ENCODE measurements at regions not wholly inside any gene's neighbourhood (a gene's known extent, or its start where the extent isn't known, plus 50 kb on each side); places are given as distances from the start of the nearest gene placed in this dataset.

DNA sequence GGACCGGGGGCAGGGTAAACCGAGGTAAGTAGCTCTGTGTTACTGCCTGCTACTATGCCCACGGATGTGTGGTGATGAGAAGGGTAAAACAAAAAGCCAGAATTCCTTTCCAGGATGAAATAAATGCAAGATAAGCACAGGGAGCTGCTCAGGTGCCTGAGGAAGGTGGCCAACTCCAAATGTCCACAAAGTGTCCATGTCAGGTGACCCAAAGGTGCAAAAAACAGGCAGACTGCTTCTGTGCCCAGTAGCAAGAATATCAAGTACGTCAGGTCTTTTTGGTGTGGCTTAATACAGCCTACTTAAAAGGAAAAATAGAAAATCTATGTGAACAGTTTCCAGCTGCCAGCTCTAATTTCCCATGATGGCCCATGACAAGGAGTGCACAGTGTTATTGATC lies 279.3 kb downstream of the SETD4 start:
- peaks cover 0 to 5% of the 10 kb centered on the region in 2 experiments for H3K4me1 ChIP-seq (ENCODE audit: control insufficient read depth in 1 of 2, insufficient read depth in 2 of 2, low read depth in 1 of 2, low read length in 1 of 2)
- H3K27me3 ChIP-seq (ENCODE audit: insufficient read depth): no peaks in the 10 kb centered on the region
- no peaks in the 10 kb centered on the region for H3K9me2 ChIP-seq
- H3K4me3 ChIP-seq (ENCODE audit: low read depth in 2 of 2, low read length in 1 of 2): no peak overlapping the region
- H4K20me1 ChIP-seq (ENCODE audit: insufficient read depth): no peaks in the 10 kb centered on the region
- H3K27ac ChIP-seq (ENCODE audit: low read depth in 2 of 2, low read length in 1 of 2): peak overlapping the region in 1 of 2 experiments; percentile 86; a peak in 2 of 4 replicates
- ChIA-PET POLR2A (no interaction called here), CTCF (interaction anchor here (0.7 kb wide), 1 partner anchor 9 kb away, joined by 3 read pairs; no protein-coding TSS in a partner anchor)
- no peaks in the 10 kb centered on the region for H3K79me2 ChIP-seq (ENCODE audit: insufficient read depth)
- H3K9me3 ChIP-seq: no peaks in the 10 kb centered on the region
- no peak for DNase-seq
- H3K4me2 ChIP-seq: no peak overlapping the region
- no peak overlapping the region for H2AFZ ChIP-seq (ENCODE audit: low read depth)
- H3K36me3 ChIP-seq (replicated peaks in 1 of 2; ENCODE audit: control insufficient read depth in 1 of 2, insufficient read depth in 2 of 2, low read length in 1 of 2): no peaks in the 10 kb centered on the region
- 8% methylated on average over 4 of the region's 4 CpGs for WGBS (ENCODE audit: low lambda C conversion rate)
- peaks cover 15% of the 10 kb centered on the region for H3F3A ChIP-seq (replicated peaks; ENCODE audit: insufficient read depth)
- TF ChIP-seq TCF12 (IDR thresholded peaks at IDR 0.05): no peak
- no peak for TF ChIP-seq SMC3 (IDR thresholded peaks at IDR 0.05; ENCODE audit: low read depth, low read length)
- TF ChIP-seq, protein P1, sequence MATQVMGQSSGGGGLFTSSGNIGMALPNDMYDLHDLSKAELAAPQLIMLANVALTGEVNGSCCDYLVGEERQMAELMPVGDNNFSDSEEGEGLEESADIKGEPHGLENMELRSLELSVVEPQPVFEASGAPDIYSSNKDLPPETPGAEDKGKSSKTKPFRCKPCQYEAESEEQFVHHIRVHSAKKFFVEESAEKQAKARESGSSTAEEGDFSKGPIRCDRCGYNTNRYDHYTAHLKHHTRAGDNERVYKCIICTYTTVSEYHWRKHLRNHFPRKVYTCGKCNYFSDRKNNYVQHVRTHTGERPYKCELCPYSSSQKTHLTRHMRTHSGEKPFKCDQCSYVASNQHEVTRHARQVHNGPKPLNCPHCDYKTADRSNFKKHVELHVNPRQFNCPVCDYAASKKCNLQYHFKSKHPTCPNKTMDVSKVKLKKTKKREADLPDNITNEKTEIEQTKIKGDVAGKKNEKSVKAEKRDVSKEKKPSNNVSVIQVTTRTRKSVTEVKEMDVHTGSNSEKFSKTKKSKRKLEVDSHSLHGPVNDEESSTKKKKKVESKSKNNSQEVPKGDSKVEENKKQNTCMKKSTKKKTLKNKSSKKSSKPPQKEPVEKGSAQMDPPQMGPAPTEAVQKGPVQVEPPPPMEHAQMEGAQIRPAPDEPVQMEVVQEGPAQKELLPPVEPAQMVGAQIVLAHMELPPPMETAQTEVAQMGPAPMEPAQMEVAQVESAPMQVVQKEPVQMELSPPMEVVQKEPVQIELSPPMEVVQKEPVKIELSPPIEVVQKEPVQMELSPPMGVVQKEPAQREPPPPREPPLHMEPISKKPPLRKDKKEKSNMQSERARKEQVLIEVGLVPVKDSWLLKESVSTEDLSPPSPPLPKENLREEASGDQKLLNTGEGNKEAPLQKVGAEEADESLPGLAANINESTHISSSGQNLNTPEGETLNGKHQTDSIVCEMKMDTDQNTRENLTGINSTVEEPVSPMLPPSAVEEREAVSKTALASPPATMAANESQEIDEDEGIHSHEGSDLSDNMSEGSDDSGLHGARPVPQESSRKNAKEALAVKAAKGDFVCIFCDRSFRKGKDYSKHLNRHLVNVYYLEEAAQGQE (IDR thresholded peaks at IDR 0.05; ENCODE audit: low read depth, low read length): no peak
- no peak for TF ChIP-seq NRF1 (IDR thresholded peaks at IDR 0.05; ENCODE audit: low read depth, low read length)
- no peak for TF ChIP-seq GATA2 (CRISPR knock-in tag; IDR thresholded peaks at IDR 0.05)
- TF ChIP-seq, protein P2, sequence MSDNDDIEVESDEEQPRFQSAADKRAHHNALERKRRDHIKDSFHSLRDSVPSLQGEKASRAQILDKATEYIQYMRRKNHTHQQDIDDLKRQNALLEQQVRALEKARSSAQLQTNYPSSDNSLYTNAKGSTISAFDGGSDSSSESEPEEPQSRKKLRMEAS (IDR thresholded peaks at IDR 0.05; ENCODE audit: low read depth): no peak
- TF ChIP-seq YY1 (IDR thresholded peaks at IDR 0.05; ENCODE audit: low read depth): no peak
- TF ChIP-seq, protein P3, sequence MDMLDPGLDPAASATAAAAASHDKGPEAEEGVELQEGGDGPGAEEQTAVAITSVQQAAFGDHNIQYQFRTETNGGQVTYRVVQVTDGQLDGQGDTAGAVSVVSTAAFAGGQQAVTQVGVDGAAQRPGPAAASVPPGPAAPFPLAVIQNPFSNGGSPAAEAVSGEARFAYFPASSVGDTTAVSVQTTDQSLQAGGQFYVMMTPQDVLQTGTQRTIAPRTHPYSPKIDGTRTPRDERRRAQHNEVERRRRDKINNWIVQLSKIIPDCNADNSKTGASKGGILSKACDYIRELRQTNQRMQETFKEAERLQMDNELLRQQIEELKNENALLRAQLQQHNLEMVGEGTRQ (IDR thresholded peaks at IDR 0.05; ENCODE audit: borderline replicate concordance, low read depth, low read length): no peak
- no peak for TF ChIP-seq TAF1 (IDR thresholded peaks at IDR 0.05; ENCODE audit: borderline replicate concordance, low read depth, low read length)
- TF ChIP-seq EP300 (IDR thresholded peaks at IDR 0.05; ENCODE audit: borderline replicate concordance in 1 of 2, low read depth in 1 of 2, low read length in 1 of 2): no peak
- TF ChIP-seq, protein P4, sequence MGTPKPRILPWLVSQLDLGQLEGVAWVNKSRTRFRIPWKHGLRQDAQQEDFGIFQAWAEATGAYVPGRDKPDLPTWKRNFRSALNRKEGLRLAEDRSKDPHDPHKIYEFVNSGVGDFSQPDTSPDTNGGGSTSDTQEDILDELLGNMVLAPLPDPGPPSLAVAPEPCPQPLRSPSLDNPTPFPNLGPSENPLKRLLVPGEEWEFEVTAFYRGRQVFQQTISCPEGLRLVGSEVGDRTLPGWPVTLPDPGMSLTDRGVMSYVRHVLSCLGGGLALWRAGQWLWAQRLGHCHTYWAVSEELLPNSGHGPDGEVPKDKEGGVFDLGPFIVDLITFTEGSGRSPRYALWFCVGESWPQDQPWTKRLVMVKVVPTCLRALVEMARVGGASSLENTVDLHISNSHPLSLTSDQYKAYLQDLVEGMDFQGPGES (IDR thresholded peaks at IDR 0.05; ENCODE audit: low read depth, low read length): no peak
- no peak for TF ChIP-seq RXRA (IDR thresholded peaks at IDR 0.05; ENCODE audit: borderline replicate concordance, low read depth)
- TF ChIP-seq FOSL2 (IDR thresholded peaks at IDR 0.05; ENCODE audit: borderline replicate concordance, low read depth): no peak
- no peak for TF ChIP-seq EZH2phosphoT487 (IDR thresholded peaks at IDR 0.05; ENCODE audit: borderline replicate concordance, low read depth)
- no peak for TF ChIP-seq RFX5 (IDR thresholded peaks at IDR 0.05; ENCODE audit: low read length)
- TF ChIP-seq TEAD4 (IDR thresholded peaks at IDR 0.05; ENCODE audit: borderline replicate concordance, insufficient read depth): no peak
- TF ChIP-seq, protein P5, sequence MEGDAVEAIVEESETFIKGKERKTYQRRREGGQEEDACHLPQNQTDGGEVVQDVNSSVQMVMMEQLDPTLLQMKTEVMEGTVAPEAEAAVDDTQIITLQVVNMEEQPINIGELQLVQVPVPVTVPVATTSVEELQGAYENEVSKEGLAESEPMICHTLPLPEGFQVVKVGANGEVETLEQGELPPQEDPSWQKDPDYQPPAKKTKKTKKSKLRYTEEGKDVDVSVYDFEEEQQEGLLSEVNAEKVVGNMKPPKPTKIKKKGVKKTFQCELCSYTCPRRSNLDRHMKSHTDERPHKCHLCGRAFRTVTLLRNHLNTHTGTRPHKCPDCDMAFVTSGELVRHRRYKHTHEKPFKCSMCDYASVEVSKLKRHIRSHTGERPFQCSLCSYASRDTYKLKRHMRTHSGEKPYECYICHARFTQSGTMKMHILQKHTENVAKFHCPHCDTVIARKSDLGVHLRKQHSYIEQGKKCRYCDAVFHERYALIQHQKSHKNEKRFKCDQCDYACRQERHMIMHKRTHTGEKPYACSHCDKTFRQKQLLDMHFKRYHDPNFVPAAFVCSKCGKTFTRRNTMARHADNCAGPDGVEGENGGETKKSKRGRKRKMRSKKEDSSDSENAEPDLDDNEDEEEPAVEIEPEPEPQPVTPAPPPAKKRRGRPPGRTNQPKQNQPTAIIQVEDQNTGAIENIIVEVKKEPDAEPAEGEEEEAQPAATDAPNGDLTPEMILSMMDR (IDR thresholded peaks at IDR 0.05): no peak
- no peak for TF ChIP-seq FOXM1 (IDR thresholded peaks at IDR 0.05; ENCODE audit: low read depth)
- no peak overlapping the region for H3K9ac ChIP-seq

Measured in SK-N-SH (cell line).